ENCODE measurements at regions not wholly inside any gene's neighbourhood (a gene's known extent, or its start where the extent isn't known, plus 50 kb on each side); places are given as distances from the start of the nearest gene placed in this dataset.

GRCh38 chr2:82498777-82499443 is 1960.2 kb downstream of the SUCLG1 start:
- H3K27me3 ChIP-seq (ENCODE audit: insufficient read depth, low read length), result no peaks in the 10 kb centered on the region
- H3K27ac ChIP-seq (ENCODE audit: low read depth, low read length, poor library complexity, severe bottlenecking), result no peak overlapping the region
- no peaks in the 10 kb centered on the region for H4K20me1 ChIP-seq (ENCODE audit: insufficient read depth, low read length)
- no peak overlapping the region for H3K9ac ChIP-seq (ENCODE audit: low read length)
- no peaks in the 10 kb centered on the region for H3K36me3 ChIP-seq (ENCODE audit: insufficient read depth, low read length)
- no peaks in the 10 kb centered on the region for H3K4me1 ChIP-seq (ENCODE audit: insufficient read depth, low read length, severe bottlenecking)
- H3F3A ChIP-seq (ENCODE audit: insufficient read depth, low read length), result no peaks in the 10 kb centered on the region
- H3K9me3 ChIP-seq (ENCODE audit: low read length), result no peaks in the 10 kb centered on the region
- TF ChIP-seq EZH2 (IDR thresholded peaks at IDR 0.05; ENCODE audit: borderline replicate concordance, low read length), result no peak
- TF ChIP-seq, protein P1, sequence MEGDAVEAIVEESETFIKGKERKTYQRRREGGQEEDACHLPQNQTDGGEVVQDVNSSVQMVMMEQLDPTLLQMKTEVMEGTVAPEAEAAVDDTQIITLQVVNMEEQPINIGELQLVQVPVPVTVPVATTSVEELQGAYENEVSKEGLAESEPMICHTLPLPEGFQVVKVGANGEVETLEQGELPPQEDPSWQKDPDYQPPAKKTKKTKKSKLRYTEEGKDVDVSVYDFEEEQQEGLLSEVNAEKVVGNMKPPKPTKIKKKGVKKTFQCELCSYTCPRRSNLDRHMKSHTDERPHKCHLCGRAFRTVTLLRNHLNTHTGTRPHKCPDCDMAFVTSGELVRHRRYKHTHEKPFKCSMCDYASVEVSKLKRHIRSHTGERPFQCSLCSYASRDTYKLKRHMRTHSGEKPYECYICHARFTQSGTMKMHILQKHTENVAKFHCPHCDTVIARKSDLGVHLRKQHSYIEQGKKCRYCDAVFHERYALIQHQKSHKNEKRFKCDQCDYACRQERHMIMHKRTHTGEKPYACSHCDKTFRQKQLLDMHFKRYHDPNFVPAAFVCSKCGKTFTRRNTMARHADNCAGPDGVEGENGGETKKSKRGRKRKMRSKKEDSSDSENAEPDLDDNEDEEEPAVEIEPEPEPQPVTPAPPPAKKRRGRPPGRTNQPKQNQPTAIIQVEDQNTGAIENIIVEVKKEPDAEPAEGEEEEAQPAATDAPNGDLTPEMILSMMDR (IDR thresholded peaks at IDR 0.05; ENCODE audit: low read length), result no peak
- H2AFZ ChIP-seq (ENCODE audit: low read length), result no peak overlapping the region
- H3K4me3 ChIP-seq (ENCODE audit: low read depth, low read length, poor library complexity, severe bottlenecking), result no peak overlapping the region
- H3K9me2 ChIP-seq (ENCODE audit: low read depth, low read length), result no peaks in the 10 kb centered on the region
- no peaks in the 10 kb centered on the region for H3K79me2 ChIP-seq (ENCODE audit: insufficient read depth, low read length)
- H3K4me2 ChIP-seq (ENCODE audit: low read length), result no peak overlapping the region

DNA sequence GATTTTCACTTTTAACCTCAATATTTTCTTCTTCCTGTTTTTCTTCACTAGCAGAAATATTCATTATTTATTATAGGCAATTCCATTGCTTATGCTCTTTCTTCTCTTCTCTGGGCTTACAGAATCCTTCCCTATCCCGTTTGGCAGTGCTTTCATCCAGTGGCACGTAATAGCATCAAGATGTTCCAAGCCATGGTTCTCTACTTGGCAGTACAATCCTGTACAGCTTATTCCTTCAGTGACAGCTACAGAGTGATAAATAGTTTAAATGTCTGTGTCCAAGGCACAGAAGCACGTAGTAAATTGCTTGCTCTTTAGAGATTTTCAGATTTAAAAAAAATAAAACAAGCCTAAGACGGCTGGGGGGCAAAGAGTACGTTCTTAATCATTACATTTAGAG is 1964.3 kb downstream of the SUCLG1 start:
- TF ChIP-seq, protein P1 (IDR thresholded peaks at IDR 0.05; ENCODE audit: low read length), result no peak
- no peak for TF ChIP-seq EZH2 (IDR thresholded peaks at IDR 0.05; ENCODE audit: borderline replicate concordance, low read length)
- Histone ChIP-seq H3K27ac (ENCODE audit: low read depth, low read length, poor library complexity, severe bottlenecking) (no peak overlapping the region), H4K20me1 (ENCODE audit: insufficient read depth, low read length) (no peaks in the 10 kb centered on the region), H3F3A (ENCODE audit: insufficient read depth, low read length) (no peaks in the 10 kb centered on the region), H3K79me2 (ENCODE audit: insufficient read depth, low read length) (no peaks in the 10 kb centered on the region), H3K4me3 (ENCODE audit: low read depth, low read length, poor library complexity, severe bottlenecking) (no peak overlapping the region), H3K9me2 (ENCODE audit: low read depth, low read length) (no peaks in the 10 kb centered on the region), H3K4me2 (ENCODE audit: low read length) (no peak overlapping the region), H3K9me3 (ENCODE audit: low read length) (no peaks in the 10 kb centered on the region), H3K4me1 (ENCODE audit: insufficient read depth, low read length, severe bottlenecking) (no peaks in the 10 kb centered on the region), H3K36me3 (ENCODE audit: insufficient read depth, low read length) (no peaks in the 10 kb centered on the region), H3K9ac (ENCODE audit: low read length) (no peak overlapping the region), H2AFZ (ENCODE audit: low read length) (no peak overlapping the region), H3K27me3 (ENCODE audit: insufficient read depth, low read length) (no peaks in the 10 kb centered on the region)

GRCh38 chr2:82491591-82491990 is 1967.5 kb downstream of the SUCLG1 start:
- Histone ChIP-seq H3K27me3 (ENCODE audit: insufficient read depth, low read length) (no peaks in the 10 kb centered on the region), H3K9me2 (ENCODE audit: low read depth, low read length) (no peaks in the 10 kb centered on the region), H3K9ac (ENCODE audit: low read length) (no peak overlapping the region), H3F3A (ENCODE audit: insufficient read depth, low read length) (no peaks in the 10 kb centered on the region), H3K79me2 (ENCODE audit: insufficient read depth, low read length) (no peaks in the 10 kb centered on the region), H3K4me3 (ENCODE audit: low read depth, low read length, poor library complexity, severe bottlenecking) (no peak overlapping the region), H3K36me3 (ENCODE audit: insufficient read depth, low read length) (no peaks in the 10 kb centered on the region), H3K9me3 (ENCODE audit: low read length) (no peaks in the 10 kb centered on the region), H3K4me2 (ENCODE audit: low read length) (no peak overlapping the region), H3K4me1 (ENCODE audit: insufficient read depth, low read length, severe bottlenecking) (no peaks in the 10 kb centered on the region), H4K20me1 (ENCODE audit: insufficient read depth, low read length) (no peaks in the 10 kb centered on the region), H3K27ac (ENCODE audit: low read depth, low read length, poor library complexity, severe bottlenecking) (no peak overlapping the region), H2AFZ (ENCODE audit: low read length) (no peak overlapping the region)
- TF ChIP-seq, protein P1 (IDR thresholded peaks at IDR 0.05; ENCODE audit: low read length), result no peak
- TF ChIP-seq EZH2 (IDR thresholded peaks at IDR 0.05; ENCODE audit: borderline replicate concordance, low read length), result no peak
